ENCODE measurements at regions not wholly inside any gene's neighbourhood (a gene's known extent, or its start where the extent isn't known, plus 50 kb on each side); places are given as distances from the start of the nearest gene placed in this dataset.

DNA sequence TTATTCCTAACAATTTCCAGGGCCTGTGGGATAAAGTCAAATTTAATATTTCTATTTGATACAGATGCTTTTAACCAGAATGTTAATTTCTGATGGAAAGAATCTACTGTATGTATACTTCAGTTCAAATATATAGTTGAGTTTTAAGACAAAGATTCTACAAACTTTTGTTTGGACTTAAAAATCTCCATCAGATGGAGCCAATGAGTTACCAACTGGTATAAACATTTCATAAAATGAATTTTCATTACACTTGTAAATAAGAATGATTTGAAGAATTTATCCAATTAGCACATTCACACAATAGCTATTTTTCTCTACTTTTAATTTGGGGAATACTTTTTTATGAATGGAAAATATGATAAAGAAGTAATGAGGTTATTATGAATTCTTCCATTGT, 425.2 kb upstream of the MIS18BP1 start:
- Histone ChIP-seq H3K9me3 (replicated peaks; ENCODE audit: control insufficient read depth, insufficient read depth, low read length) (no peaks in the 10 kb centered on the region), H3K4me1 (ENCODE audit: control insufficient read depth, extremely low read depth, insufficient read depth, low read length) (peaks cover 18% of the 10 kb centered on the region), H4K20me1 (replicated peaks; ENCODE audit: control insufficient read depth, extremely low read depth, insufficient read depth, low read length) (no peaks in the 10 kb centered on the region), H3K4me2 (ENCODE audit: insufficient read depth, low read length) (no peak overlapping the region), H3K27ac (ENCODE audit: insufficient read depth, low read depth, low read length) (no peak overlapping the region), H3K9ac (replicated peaks; ENCODE audit: extremely low read depth, insufficient read depth, low read length) (no peak overlapping the region), H3K79me2 (ENCODE audit: control insufficient read depth, insufficient read depth, low read length) (no peaks in the 10 kb centered on the region), H3K4me3 (replicated peaks in 1 of 3; ENCODE audit: insufficient read depth in 1 of 3, low read depth in 1 of 3, low read length in 3 of 3) (no peak overlapping the region), H2AFZ (ENCODE audit: low read depth, low read length) (no peak overlapping the region), H3K9me1 (replicated peaks; ENCODE audit: control insufficient read depth, extremely low read depth, insufficient read depth, low read length) (no peaks in the 10 kb centered on the region), H3K36me3 (ENCODE audit: control insufficient read depth in 2 of 2, extremely low read depth in 1 of 2, insufficient read depth in 2 of 2, low read length in 2 of 2) (no peaks in the 10 kb centered on the region), H3K27me3 (ENCODE audit: control insufficient read depth in 2 of 2, insufficient read depth in 2 of 2, low read length in 2 of 2) (no peaks in the 10 kb centered on the region)
- no peak for TF ChIP-seq MYC (IDR thresholded peaks at IDR 0.05; ENCODE audit: low read depth, low read length)
- no peak for TF ChIP-seq MAX (IDR thresholded peaks at IDR 0.05; ENCODE audit: insufficient read depth, insufficient read length)
- no peak for TF ChIP-seq POLR2AphosphoS5 (IDR thresholded peaks at IDR 0.05; ENCODE audit: insufficient read depth, low read depth, low read length)
- no peak for TF ChIP-seq GATA2 (IDR thresholded peaks at IDR 0.05; ENCODE audit: insufficient read depth, insufficient read length, low read depth, low read length)
- TF ChIP-seq CTCF (IDR thresholded peaks at IDR 0.05; ENCODE audit: extremely low read depth in 1 of 2, insufficient read depth in 1 of 2, low read depth in 1 of 2, low read length in 2 of 2) = no peak
- no peak for TF ChIP-seq POLR2A (IDR thresholded peaks at IDR 0.05; ENCODE audit: low read depth, low read length)
- no peak for TF ChIP-seq FOS (IDR thresholded peaks at IDR 0.05; ENCODE audit: borderline replicate concordance, insufficient read depth, low read length)
- no peak for TF ChIP-seq JUN (IDR thresholded peaks at IDR 0.05; ENCODE audit: borderline replicate concordance, insufficient read depth, insufficient read length, low read depth)
- no peak for TF ChIP-seq EZH2 (IDR thresholded peaks at IDR 0.05; ENCODE audit: borderline replicate concordance, low read depth, low read length, severe bottlenecking)
- BruUV-seq (replicated peaks) = no TSS peak
- intact Hi-C loops (cut with micrococcal nuclease) (no loop called here), dilution Hi-C loops (cut with MboI; ENCODE audit: extremely low pct_ligation_motif_present, low sequenced_read_pairs) (no loop called here)
- DNase-seq (ENCODE audit: low read depth, low spot score) = no peak
- POLR2A ChIA-PET = no interaction called here
- no peak for FAIRE-seq
- CTCF ChIA-PET = no interaction called here

All from endothelial cell of umbilical vein (primary cell).